ENCODE measurements at regions not wholly inside any gene's neighbourhood (a gene's known extent, or its start where the extent isn't known, plus 50 kb on each side); places are given as distances from the start of the nearest gene placed in this dataset.

DNA sequence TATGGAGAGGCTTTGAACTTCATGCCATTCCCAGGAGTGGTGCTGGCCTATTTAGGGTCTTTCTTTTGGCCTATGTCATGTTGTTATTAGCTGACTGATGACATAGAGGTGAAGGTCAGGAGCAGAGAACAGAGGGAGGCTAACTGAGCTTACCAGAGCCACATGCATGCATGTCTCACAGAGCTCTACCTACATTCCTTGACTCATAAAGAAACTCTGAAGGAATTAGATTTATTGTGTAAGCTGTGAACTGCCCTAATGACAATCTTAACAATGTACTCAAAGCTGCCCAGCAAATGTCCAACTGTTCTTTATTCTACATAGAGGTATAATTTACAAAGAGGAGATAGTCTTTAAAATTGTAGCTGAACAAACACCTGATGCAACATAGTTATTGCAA, 192.7 kb upstream of the CNR1 start:
- H3K9me3 ChIP-seq (ENCODE audit: control insufficient read depth, insufficient read depth, low read length): no peaks in the 10 kb centered on the region
- no peaks in the 10 kb centered on the region for H3K36me3 ChIP-seq (ENCODE audit: insufficient read depth, low read length)
- H3K4me1 ChIP-seq (ENCODE audit: insufficient read depth, low read length): peaks cover 12% of the 10 kb centered on the region; the same call in 1 of the 2 replicates
- no peak overlapping the region for H3K9ac ChIP-seq (ENCODE audit: low read depth, low read length)

GRCh38 chr6:88349511-88349910, 183.4 kb upstream of the CNR1 start:
- H3K36me3 ChIP-seq (ENCODE audit: insufficient read depth, low read length): no peaks in the 10 kb centered on the region
- no peak overlapping the region for H3K9ac ChIP-seq (ENCODE audit: low read depth, low read length)
- H3K4me1 ChIP-seq (ENCODE audit: insufficient read depth, low read length): no peaks in the 10 kb centered on the region
- H3K9me3 ChIP-seq (ENCODE audit: control insufficient read depth, insufficient read depth, low read length): peaks cover 3% of the 10 kb centered on the region

DNA sequence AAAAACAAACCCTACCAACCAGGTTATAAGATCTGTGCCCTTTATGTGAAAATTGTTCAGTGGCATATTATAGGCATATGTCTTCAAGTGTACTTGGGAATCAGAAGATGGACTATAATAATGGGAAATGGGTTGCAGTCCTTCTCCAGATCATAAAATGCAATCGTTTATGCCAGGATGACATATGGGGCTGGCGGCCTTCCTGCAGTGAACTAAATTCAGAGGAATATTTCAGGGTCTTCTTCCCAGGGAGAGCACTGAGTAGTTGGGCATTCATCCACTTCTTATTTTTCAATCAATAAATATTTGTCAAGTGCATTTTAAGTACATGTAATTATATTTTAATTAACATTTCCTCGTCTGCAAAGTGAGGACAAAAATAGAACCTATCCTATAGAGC, 176.2 kb upstream of the CNR1 start:
- no peaks in the 10 kb centered on the region for H3K36me3 ChIP-seq (ENCODE audit: insufficient read depth, low read length)
- no peak overlapping the region for H3K9ac ChIP-seq (ENCODE audit: low read depth, low read length)
- no peaks in the 10 kb centered on the region for H3K4me1 ChIP-seq (ENCODE audit: insufficient read depth, low read length)

DNA sequence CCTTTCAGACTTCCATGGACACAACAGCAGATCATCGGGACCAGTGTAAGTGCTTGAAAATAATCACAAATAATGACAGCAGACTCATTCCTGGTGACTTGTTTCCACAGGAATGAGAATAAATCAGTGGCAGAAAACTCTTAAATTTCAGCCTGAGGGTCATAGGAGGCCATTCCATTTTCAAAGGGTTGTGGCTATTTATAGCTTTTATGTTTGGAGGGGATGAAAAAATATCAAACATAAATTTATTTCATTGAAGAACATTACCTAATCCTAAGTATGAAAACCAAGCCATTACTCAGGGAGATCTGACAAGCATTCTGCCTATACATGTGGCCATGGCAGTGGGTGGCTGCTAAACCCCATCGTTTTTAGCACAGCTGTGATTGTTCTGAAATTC, 173.6 kb upstream of the CNR1 start:
- no peak overlapping the region for H3K9ac ChIP-seq (ENCODE audit: low read depth, low read length)
- H3K9me3 ChIP-seq (ENCODE audit: control insufficient read depth, insufficient read depth, low read length): no peaks in the 10 kb centered on the region
- no peaks in the 10 kb centered on the region for H3K4me1 ChIP-seq (ENCODE audit: insufficient read depth, low read length)
- no peaks in the 10 kb centered on the region for H3K36me3 ChIP-seq (ENCODE audit: insufficient read depth, low read length)

More for the DNA sequence above, 176.2 kb upstream of the CNR1 start:
- H3K9me3 ChIP-seq (ENCODE audit: control insufficient read depth, insufficient read depth, low read length): no peaks in the 10 kb centered on the region

DNA sequence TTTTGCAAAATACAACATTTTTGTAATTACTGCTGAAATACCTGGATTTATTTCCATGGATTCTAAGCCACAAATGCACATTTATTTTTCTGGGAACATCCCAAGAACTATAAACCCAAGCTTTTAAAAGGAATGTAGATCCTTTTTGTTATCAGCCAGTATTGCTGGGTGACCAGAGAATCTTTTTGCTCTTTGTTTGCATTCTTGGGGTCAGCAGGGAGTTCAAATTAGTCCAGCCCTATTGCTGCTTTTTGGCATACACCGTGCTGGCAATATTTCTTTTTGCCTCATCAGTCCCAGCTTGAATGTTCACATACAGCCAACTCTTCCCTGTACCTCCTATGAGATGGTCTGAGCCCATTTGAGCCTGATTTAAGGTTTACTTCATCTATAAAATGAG, 155.2 kb upstream of the CNR1 start:
- Histone ChIP-seq H3K9me3 (ENCODE audit: control insufficient read depth, insufficient read depth, low read length) (no peaks in the 10 kb centered on the region), H3K4me1 (ENCODE audit: insufficient read depth, low read length) (no peaks in the 10 kb centered on the region), H3K9ac (ENCODE audit: low read depth, low read length) (no peak overlapping the region), H3K36me3 (ENCODE audit: insufficient read depth, low read length) (no peaks in the 10 kb centered on the region)

GRCh38 chr6:88311561-88311960, 145.4 kb upstream of the CNR1 start:
- Histone ChIP-seq H3K9ac (ENCODE audit: low read depth, low read length) (no peak overlapping the region), H3K4me1 (ENCODE audit: insufficient read depth, low read length) (no peaks in the 10 kb centered on the region), H3K36me3 (ENCODE audit: insufficient read depth, low read length) (no peaks in the 10 kb centered on the region), H3K9me3 (ENCODE audit: control insufficient read depth, insufficient read depth, low read length) (no peaks in the 10 kb centered on the region)

DNA sequence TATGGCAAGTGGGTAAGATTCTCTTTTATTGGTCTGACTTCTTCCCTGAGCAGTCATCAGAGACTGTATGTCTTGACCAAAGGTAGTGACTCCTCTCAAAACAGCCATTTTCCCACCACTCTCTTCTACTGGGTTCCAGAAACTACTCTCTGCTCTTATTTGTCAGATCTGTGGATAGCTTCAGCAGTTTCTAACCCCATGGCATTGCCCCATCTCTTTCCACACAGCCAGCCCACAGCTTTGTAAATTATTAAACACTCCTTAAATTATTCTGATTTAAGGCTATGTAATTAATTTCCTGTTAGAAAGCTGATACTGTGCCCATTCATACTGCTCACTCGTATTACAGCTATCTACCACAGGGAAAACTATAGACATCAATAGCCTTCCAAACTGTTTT, 138.4 kb upstream of the CNR1 start:
- no peaks in the 10 kb centered on the region for H3K9me3 ChIP-seq (ENCODE audit: control insufficient read depth, insufficient read depth, low read length)
- no peaks in the 10 kb centered on the region for H3K36me3 ChIP-seq (ENCODE audit: insufficient read depth, low read length)
- no peaks in the 10 kb centered on the region for H3K4me1 ChIP-seq (ENCODE audit: insufficient read depth, low read length)
- no peak overlapping the region for H3K9ac ChIP-seq (ENCODE audit: low read depth, low read length)

DNA sequence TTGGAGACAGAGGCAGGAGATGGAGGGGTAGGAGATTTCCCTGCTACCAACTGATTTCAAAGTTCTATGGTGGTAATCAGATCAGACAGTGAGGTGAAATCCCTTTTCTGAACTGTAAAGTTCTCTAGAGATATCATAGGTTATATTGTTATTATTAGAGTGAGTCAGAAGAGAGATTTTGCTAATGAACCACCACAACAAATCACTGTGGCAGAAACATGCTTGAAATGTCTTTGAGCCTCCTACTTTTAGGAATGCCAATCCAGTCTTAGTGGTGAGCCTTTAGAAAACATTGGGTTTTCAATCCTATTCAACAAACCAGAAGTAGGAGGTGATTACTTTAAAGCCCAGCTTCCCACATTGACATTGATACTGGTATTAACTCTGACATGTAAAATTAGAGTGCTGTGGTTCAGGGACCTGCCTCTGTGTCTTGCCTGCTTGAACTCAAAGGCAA, 136.7 kb upstream of the CNR1 start:
- no peaks in the 10 kb centered on the region for H3K9me3 ChIP-seq (ENCODE audit: control insufficient read depth, insufficient read depth, low read length)
- no peaks in the 10 kb centered on the region for H3K4me1 ChIP-seq (ENCODE audit: insufficient read depth, low read length)
- H3K9ac ChIP-seq (ENCODE audit: low read depth, low read length): no peak overlapping the region
- H3K36me3 ChIP-seq (ENCODE audit: insufficient read depth, low read length): no peaks in the 10 kb centered on the region

- Histone ChIP-seq H3K36me3 (ENCODE audit: insufficient read depth, low read length) (no peaks in the 10 kb centered on the region), H3K9me3 (ENCODE audit: control insufficient read depth, insufficient read depth, low read length) (no peaks in the 10 kb centered on the region), H3K4me1 (ENCODE audit: insufficient read depth, low read length) (no peaks in the 10 kb centered on the region), H3K9ac (ENCODE audit: low read depth, low read length) (no peak overlapping the region)
These were observed 136.0 kb upstream of the CNR1 start for GRCh38 chr6:88301888-88302768.

DNA sequence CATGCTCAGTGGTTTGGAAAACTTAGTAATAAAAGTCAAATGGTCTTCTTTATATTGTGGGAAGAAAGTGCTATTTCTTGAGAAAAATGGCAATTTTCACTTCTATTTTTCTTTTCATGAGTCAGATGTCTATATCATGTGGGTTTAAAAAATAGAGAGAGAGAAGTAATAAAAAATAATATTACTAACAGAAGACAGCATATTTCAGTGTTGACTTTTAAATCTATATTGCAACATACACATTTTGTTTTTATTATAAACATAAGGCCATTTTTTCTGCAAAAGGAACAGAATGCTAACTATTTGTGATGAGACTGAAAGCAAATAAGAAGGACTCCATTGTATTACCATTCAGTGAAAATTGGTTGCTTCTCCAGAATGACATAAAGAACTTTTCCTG, 135.1 kb upstream of the CNR1 start:
- Histone ChIP-seq H3K4me1 (ENCODE audit: insufficient read depth, low read length) (no peaks in the 10 kb centered on the region), H3K9me3 (ENCODE audit: control insufficient read depth, insufficient read depth, low read length) (no peaks in the 10 kb centered on the region), H3K36me3 (ENCODE audit: insufficient read depth, low read length) (no peaks in the 10 kb centered on the region), H3K9ac (ENCODE audit: low read depth, low read length) (no peak overlapping the region)

DNA sequence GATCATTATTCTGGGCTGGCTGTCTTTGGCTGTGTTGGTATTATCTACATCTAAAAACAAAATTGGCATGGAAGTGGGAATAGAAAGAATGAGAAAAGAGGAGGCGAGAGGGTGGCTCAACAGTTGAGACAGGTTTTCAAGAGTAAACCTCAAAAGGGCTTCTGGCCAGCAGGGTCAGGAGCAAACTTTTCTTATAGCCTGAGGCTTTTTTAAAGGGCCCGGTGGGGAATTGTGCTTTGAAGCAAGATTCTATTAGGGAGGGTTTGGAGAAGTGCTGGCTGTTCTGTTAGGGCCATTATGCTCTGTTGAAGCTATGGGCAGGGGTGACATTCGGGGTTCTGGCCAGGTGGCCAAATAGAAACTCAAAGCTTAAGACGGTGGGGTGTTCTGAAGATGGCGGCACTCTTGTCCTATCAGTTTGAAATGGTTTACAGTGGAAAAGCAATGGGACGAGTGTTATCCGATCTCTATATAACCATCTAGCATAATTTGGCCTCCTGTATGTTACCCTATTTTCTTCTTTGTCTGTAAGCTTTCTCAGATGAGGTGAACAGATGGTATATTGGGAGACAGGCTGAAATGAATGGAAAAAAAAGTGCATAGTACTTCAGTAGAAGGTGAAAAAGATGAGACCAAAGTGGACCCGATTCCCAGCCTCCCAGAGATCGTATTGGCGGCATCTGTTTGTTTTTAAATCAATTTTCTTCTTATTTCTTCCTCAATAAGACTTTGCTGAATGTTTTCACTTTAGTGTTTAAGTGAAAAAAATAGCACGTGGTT, 132.1 kb upstream of the CNR1 start:
- Histone ChIP-seq H3K9ac (ENCODE audit: low read depth, low read length) (no peak overlapping the region), H3K36me3 (ENCODE audit: insufficient read depth, low read length) (no peaks in the 10 kb centered on the region), H3K9me3 (ENCODE audit: control insufficient read depth, insufficient read depth, low read length) (no peaks in the 10 kb centered on the region), H3K4me1 (ENCODE audit: insufficient read depth, low read length) (no peaks in the 10 kb centered on the region)

- Histone ChIP-seq H3K9ac (ENCODE audit: low read depth, low read length) (no peak overlapping the region), H3K9me3 (ENCODE audit: control insufficient read depth, insufficient read depth, low read length) (no peaks in the 10 kb centered on the region), H3K36me3 (ENCODE audit: insufficient read depth, low read length) (no peaks in the 10 kb centered on the region), H3K4me1 (ENCODE audit: insufficient read depth, low read length) (no peaks in the 10 kb centered on the region)
These were observed 130.5 kb upstream of the CNR1 start for GRCh38 chr6:88296694-88297093.

DNA sequence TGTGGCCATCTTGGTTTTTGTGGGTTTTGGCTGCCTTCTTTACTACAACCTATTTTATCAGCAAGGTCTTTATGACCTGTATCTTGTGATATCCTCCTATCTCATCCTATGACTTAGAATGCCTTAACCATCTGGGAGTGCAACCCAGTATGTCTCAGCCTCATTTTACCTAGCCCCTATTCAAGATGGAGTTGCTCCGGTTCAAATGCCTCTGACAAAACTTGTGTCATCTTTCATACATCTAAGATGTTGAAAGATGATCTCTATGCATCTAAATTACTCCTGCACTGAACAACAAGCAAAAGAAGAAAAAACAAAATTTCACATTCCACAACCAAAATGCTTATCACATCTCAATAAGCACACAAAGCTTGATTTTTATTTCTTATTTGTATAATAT, 129.5 kb upstream of the CNR1 start:
- Histone ChIP-seq H3K9me3 (ENCODE audit: control insufficient read depth, insufficient read depth, low read length) (peaks cover 4% of the 10 kb centered on the region; the same call in 1 of the 2 replicates), H3K4me1 (ENCODE audit: insufficient read depth, low read length) (no peaks in the 10 kb centered on the region), H3K36me3 (ENCODE audit: insufficient read depth, low read length) (no peaks in the 10 kb centered on the region), H3K9ac (ENCODE audit: low read depth, low read length) (no peak overlapping the region)

GRCh38 chr6:88294702-88295101, 128.6 kb upstream of the CNR1 start:
- Histone ChIP-seq H3K9me3 (ENCODE audit: control insufficient read depth, insufficient read depth, low read length) (peaks cover 6% of the 10 kb centered on the region; the same call in 1 of the 2 replicates), H3K36me3 (ENCODE audit: insufficient read depth, low read length) (no peaks in the 10 kb centered on the region), H3K4me1 (ENCODE audit: insufficient read depth, low read length) (no peaks in the 10 kb centered on the region), H3K9ac (ENCODE audit: low read depth, low read length) (no peak overlapping the region)

- Histone ChIP-seq H3K9ac (ENCODE audit: low read depth, low read length) (no peak overlapping the region), H3K36me3 (ENCODE audit: insufficient read depth, low read length) (no peaks in the 10 kb centered on the region), H3K9me3 (ENCODE audit: control insufficient read depth, insufficient read depth, low read length) (peaks cover 6% of the 10 kb centered on the region; the same call in 1 of the 2 replicates), H3K4me1 (ENCODE audit: insufficient read depth, low read length) (no peaks in the 10 kb centered on the region)
These were observed 124.3 kb upstream of the CNR1 start for GRCh38 chr6:88290411-88290810.
